ENCODE measurements at regions not wholly inside any gene's neighbourhood (a gene's known extent, or its start where the extent isn't known, plus 50 kb on each side); places are given as distances from the start of the nearest gene placed in this dataset.

DNA sequence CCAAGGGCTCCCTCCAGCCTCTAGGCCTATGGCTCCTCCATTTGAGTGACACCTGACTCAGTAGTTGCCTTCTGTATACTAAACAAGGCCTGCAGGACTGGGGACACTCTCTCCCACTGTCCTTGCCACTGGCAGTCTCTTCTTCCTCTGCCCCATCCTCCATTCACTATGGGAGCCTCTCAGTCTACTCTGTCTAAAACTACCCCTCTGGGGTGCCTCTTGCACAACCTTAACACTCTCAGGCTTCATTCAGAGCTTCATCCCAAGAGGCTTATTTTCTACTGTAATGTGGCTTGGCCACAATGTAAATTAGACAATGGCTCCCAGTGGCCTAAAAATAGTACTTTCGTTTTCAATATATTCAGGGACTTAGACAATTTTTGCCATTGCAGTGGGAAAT, 133.0 kb downstream of the ZC4H2 start:
- no peak overlapping the region for H3K4me3 ChIP-seq (ENCODE audit: control insufficient read depth in 2 of 3, extremely low read depth in 1 of 3, insufficient read depth in 2 of 3, low read depth in 1 of 3, low read length in 3 of 3)
- H3K9ac ChIP-seq (ENCODE audit: control insufficient read depth, extremely low read depth, insufficient read depth, low read length): no peak overlapping the region
- TF ChIP-seq EZH2 (IDR thresholded peaks at IDR 0.05; ENCODE audit: low read length): no peak
- H3K4me1 ChIP-seq (ENCODE audit: control insufficient read depth, extremely low read depth, insufficient read depth, low read length): no peaks in the 10 kb centered on the region
- H3K9me3 ChIP-seq (ENCODE audit: control insufficient read depth, low read depth, low read length): no peaks in the 10 kb centered on the region
- no peak overlapping the region for H2AFZ ChIP-seq (ENCODE audit: control insufficient read depth, low read length)
- no peaks in the 10 kb centered on the region for H3K9me1 ChIP-seq (ENCODE audit: control insufficient read depth, extremely low read depth, insufficient read depth, low read length)
- dilution Hi-C loops (cut with MboI; ENCODE audit: extremely low pct_ligation_motif_present, low sequenced_read_pairs): no loop called here
- H3K36me3 ChIP-seq (ENCODE audit: control insufficient read depth in 2 of 2, extremely low read depth in 1 of 2, insufficient read depth in 2 of 2, low read length in 2 of 2): no peaks in the 10 kb centered on the region
- H4K20me1 ChIP-seq (ENCODE audit: control insufficient read depth, extremely low read depth, insufficient read depth, low read length): no peaks in the 10 kb centered on the region
- DNase-seq (ENCODE audit: low read depth, low spot score) (no peak), FAIRE-seq (no peak)
- no peaks in the 10 kb centered on the region for H3K79me2 ChIP-seq (ENCODE audit: control insufficient read depth, insufficient read depth, low read length)
- no peaks in the 10 kb centered on the region for H3K27me3 ChIP-seq (ENCODE audit: control insufficient read depth, extremely low read depth, insufficient read depth, low read length)
- H3K27ac ChIP-seq (ENCODE audit: control insufficient read depth, insufficient read depth, low read length): no peak overlapping the region
- no peak overlapping the region for H3K4me2 ChIP-seq (ENCODE audit: control insufficient read depth, extremely low read depth, insufficient read depth, low read depth, low read length)

DNA sequence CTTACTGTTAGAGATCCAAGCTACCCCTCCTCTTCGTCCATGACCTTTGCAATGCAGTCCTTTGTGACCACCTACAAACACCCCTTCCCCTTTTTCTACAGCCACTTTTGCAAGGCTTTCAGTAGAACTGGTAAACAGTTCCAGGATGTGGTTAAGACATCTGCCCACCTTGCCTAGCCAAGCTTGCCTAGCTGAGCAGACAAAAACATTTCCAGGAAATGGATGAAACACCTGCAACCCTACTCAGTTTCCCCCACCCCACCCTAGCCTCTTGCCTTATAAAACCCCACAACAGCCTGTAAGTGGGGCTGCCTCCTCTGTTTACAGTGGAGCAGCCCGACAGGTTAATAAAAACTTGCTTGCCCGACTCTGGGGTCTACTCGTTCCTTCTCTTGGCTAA, 133.8 kb downstream of the ZC4H2 start:
- no peak overlapping the region for H3K9ac ChIP-seq (ENCODE audit: control insufficient read depth, extremely low read depth, insufficient read depth, low read length)
- no peaks in the 10 kb centered on the region for H3K9me1 ChIP-seq (ENCODE audit: control insufficient read depth, extremely low read depth, insufficient read depth, low read length)
- no peak overlapping the region for H3K4me3 ChIP-seq (ENCODE audit: control insufficient read depth in 2 of 3, extremely low read depth in 1 of 3, insufficient read depth in 2 of 3, low read depth in 1 of 3, low read length in 3 of 3)
- TF ChIP-seq, protein P1, sequence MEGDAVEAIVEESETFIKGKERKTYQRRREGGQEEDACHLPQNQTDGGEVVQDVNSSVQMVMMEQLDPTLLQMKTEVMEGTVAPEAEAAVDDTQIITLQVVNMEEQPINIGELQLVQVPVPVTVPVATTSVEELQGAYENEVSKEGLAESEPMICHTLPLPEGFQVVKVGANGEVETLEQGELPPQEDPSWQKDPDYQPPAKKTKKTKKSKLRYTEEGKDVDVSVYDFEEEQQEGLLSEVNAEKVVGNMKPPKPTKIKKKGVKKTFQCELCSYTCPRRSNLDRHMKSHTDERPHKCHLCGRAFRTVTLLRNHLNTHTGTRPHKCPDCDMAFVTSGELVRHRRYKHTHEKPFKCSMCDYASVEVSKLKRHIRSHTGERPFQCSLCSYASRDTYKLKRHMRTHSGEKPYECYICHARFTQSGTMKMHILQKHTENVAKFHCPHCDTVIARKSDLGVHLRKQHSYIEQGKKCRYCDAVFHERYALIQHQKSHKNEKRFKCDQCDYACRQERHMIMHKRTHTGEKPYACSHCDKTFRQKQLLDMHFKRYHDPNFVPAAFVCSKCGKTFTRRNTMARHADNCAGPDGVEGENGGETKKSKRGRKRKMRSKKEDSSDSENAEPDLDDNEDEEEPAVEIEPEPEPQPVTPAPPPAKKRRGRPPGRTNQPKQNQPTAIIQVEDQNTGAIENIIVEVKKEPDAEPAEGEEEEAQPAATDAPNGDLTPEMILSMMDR (optimal IDR thresholded peaks at IDR 0.05 in 1 of 3, IDR thresholded peaks at IDR 0.05 in 1 of 3, conservative IDR thresholded peaks at IDR 0.05 in 1 of 3; ENCODE audit: extremely low read depth in 1 of 3, insufficient read depth in 2 of 3, low read length in 3 of 3): no peak
- no peak for TF ChIP-seq EZH2 (IDR thresholded peaks at IDR 0.05; ENCODE audit: low read length)
- no peaks in the 10 kb centered on the region for H3K9me3 ChIP-seq (ENCODE audit: control insufficient read depth, low read depth, low read length)
- no peak overlapping the region for H2AFZ ChIP-seq (ENCODE audit: control insufficient read depth, low read length)
- H3K79me2 ChIP-seq (ENCODE audit: control insufficient read depth, insufficient read depth, low read length): no peaks in the 10 kb centered on the region
- no peak overlapping the region for H3K27ac ChIP-seq (ENCODE audit: control insufficient read depth, insufficient read depth, low read length)
- no peaks in the 10 kb centered on the region for H3K4me1 ChIP-seq (ENCODE audit: control insufficient read depth, extremely low read depth, insufficient read depth, low read length)
- DNase-seq (ENCODE audit: low read depth, low spot score): no peak
- H3K4me2 ChIP-seq (ENCODE audit: control insufficient read depth, extremely low read depth, insufficient read depth, low read depth, low read length): no peak overlapping the region
- FAIRE-seq: no peak
- no peaks in the 10 kb centered on the region for H3K27me3 ChIP-seq (ENCODE audit: control insufficient read depth, extremely low read depth, insufficient read depth, low read length)
- dilution Hi-C loops (cut with MboI; ENCODE audit: extremely low pct_ligation_motif_present, low sequenced_read_pairs): no loop called here
- H4K20me1 ChIP-seq (ENCODE audit: control insufficient read depth, extremely low read depth, insufficient read depth, low read length): no peaks in the 10 kb centered on the region
- H3K36me3 ChIP-seq (ENCODE audit: control insufficient read depth in 2 of 2, extremely low read depth in 1 of 2, insufficient read depth in 2 of 2, low read length in 2 of 2): no peaks in the 10 kb centered on the region

DNA sequence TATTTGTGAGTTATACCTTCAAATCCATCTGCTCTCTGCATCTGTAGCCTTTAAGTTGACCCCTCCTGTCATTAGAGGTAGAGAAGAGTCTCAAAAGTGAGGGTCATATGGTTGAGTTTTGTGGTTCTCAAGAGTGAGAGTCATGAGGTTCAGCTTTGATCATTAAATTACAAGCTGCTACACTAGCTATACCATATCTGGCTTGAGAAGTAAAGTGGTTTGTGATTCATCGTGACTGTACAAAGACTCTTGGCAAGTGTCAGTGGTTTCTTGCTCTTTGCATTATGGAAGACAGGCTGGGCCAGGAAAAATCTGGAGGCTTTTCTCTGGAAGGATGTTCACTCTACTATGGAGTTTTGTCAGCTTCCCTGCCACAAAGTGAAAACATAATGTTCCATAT, 170.6 kb downstream of the ZC4H2 start:
- H3K9ac ChIP-seq (ENCODE audit: control insufficient read depth, extremely low read depth, insufficient read depth, low read length): no peak overlapping the region
- H3K9me3 ChIP-seq (ENCODE audit: control insufficient read depth, low read depth, low read length): peaks cover 3% of the 10 kb centered on the region
- H2AFZ ChIP-seq (ENCODE audit: control insufficient read depth, low read length): no peak overlapping the region
- FAIRE-seq (no peak), DNase-seq (ENCODE audit: low read depth, low spot score) (no peak)
- H3K4me3 ChIP-seq (ENCODE audit: control insufficient read depth in 2 of 3, extremely low read depth in 1 of 3, insufficient read depth in 2 of 3, low read depth in 1 of 3, low read length in 3 of 3): no peak overlapping the region
- no peaks in the 10 kb centered on the region for H3K79me2 ChIP-seq (ENCODE audit: control insufficient read depth, insufficient read depth, low read length)
- H3K4me1 ChIP-seq (ENCODE audit: control insufficient read depth, extremely low read depth, insufficient read depth, low read length): no peaks in the 10 kb centered on the region
- no peaks in the 10 kb centered on the region for H4K20me1 ChIP-seq (ENCODE audit: control insufficient read depth, extremely low read depth, insufficient read depth, low read length)
- H3K9me1 ChIP-seq (ENCODE audit: control insufficient read depth, extremely low read depth, insufficient read depth, low read length): no peaks in the 10 kb centered on the region
- dilution Hi-C loops (cut with MboI; ENCODE audit: extremely low pct_ligation_motif_present, low sequenced_read_pairs): no loop called here
- TF ChIP-seq, protein P1 (optimal IDR thresholded peaks at IDR 0.05 in 1 of 3, IDR thresholded peaks at IDR 0.05 in 1 of 3, conservative IDR thresholded peaks at IDR 0.05 in 1 of 3; ENCODE audit: extremely low read depth in 1 of 3, insufficient read depth in 2 of 3, low read length in 3 of 3): no peak
- no peak for TF ChIP-seq EZH2 (IDR thresholded peaks at IDR 0.05; ENCODE audit: low read length)
- no peak overlapping the region for H3K27ac ChIP-seq (ENCODE audit: control insufficient read depth, insufficient read depth, low read length)
- H3K36me3 ChIP-seq (ENCODE audit: control insufficient read depth in 2 of 2, extremely low read depth in 1 of 2, insufficient read depth in 2 of 2, low read length in 2 of 2): no peaks in the 10 kb centered on the region
- no peaks in the 10 kb centered on the region for H3K27me3 ChIP-seq (ENCODE audit: control insufficient read depth, extremely low read depth, insufficient read depth, low read length)
- H3K4me2 ChIP-seq (ENCODE audit: control insufficient read depth, extremely low read depth, insufficient read depth, low read depth, low read length): no peak overlapping the region
